ENCODE measurements at regions not wholly inside any gene's neighbourhood (a gene's known extent, or its start where the extent isn't known, plus 50 kb on each side); places are given as distances from the start of the nearest gene placed in this dataset.

- TF ChIP-seq REST (IDR thresholded peaks at IDR 0.05; ENCODE audit: low read depth) = no peak
- TF ChIP-seq USF1 (IDR thresholded peaks at IDR 0.05) = no peak
Observed at GRCh38 chr6:168817558-168818159, 376.7 kb downstream of the SMOC2 start.
